Peyer's patch (tissue), 4 donors: ENCODE measurements at regions not wholly inside any gene's neighbourhood (a gene's known extent, or its start where the extent isn't known, plus 50 kb on each side); places are given as distances from the start of the nearest gene placed in this dataset.

Source experiments
- DNase-seq, 3 donors: peaks; one replicate each; pipeline ENCODE4 v3.0.0-alpha.2; 2017 to 2019
- H3K27ac ChIP-seq, 4 donors: fragments of 200-600 bp; sonication (generic); one replicate each; pipeline ENCODE4 v1.5.1; 2016 to 2019
- H3K27me3 ChIP-seq, 2 donors: fragments of 200-600 bp; sonication (generic); one replicate each; pipeline ENCODE4 v1.5.1; 2019
- H3K36me3 ChIP-seq, 3 donors: fragments of 200-600 bp; sonication (generic); one replicate each; pipeline ENCODE4 v1.5.1; 2016 to 2019
- H3K4me1 ChIP-seq, 4 donors: fragments of 200-600 bp; sonication (generic); one replicate each; pipeline ENCODE4 v1.5.1; 2016 to 2019
- H3K4me3 ChIP-seq, 4 donors: fragments of 200-600 bp; sonication (generic); 1 replicate in 3 of 4; 2 replicates in 1 of 4; pipeline ENCODE4 v1.5.1; 2016 to 2019; ENCODE audit warnings: mild to moderate bottlenecking in 1 of 4
- H3K9me3 ChIP-seq, 4 donors: fragments of 200-600 bp; sonication (generic); one replicate each; pipeline ENCODE4 v1.5.1; 2016 to 2019; ENCODE audit warnings: mild to moderate bottlenecking in 1 of 4
- POLR2A ChIP-seq, 2 donors: fragments of 450-650 bp; IDR thresholded peaks; one replicate each; pipeline ENCODE4 v1.5.1; 2017; ENCODE audit warnings: antibody characterized with exemption in 2 of 2, mild to moderate bottlenecking in 2 of 2, moderate library complexity in 2 of 2
- TF ChIP-seq, protein P1 (sequence below), 6 experiments: fragments of 450-650 bp in 4 of 6; fragments of 200-600 bp in 2 of 6; sonication (generic) in 1 of 6; IDR thresholded peaks; one replicate each; pipeline ENCODE4 v1.5.1; 2017 to 2019; ENCODE audit warnings: antibody characterized with exemption in 6 of 6, mild to moderate bottlenecking in 3 of 6, moderate library complexity in 1 of 6

DNA sequence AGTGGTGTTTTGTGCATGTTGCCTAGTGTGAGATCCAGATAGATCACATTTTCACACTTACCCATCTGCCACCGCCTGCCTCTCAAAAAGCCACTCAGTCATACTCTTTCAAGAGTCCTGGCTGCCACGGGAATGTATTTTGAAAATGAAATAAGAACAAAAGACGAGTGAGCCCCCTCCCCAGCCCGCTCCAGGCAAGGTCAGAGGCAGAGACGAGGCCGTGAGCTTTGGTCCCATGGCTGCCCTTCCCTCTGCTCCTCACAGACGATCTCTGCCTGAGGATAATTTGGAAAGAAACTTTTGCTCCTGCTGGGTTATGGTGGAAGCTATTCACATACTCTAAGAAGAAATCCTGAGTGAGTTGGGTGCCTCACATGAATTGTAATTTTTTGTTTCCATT is 924.3 kb downstream of the BCL11B start:
- TF ChIP-seq, protein P1, sequence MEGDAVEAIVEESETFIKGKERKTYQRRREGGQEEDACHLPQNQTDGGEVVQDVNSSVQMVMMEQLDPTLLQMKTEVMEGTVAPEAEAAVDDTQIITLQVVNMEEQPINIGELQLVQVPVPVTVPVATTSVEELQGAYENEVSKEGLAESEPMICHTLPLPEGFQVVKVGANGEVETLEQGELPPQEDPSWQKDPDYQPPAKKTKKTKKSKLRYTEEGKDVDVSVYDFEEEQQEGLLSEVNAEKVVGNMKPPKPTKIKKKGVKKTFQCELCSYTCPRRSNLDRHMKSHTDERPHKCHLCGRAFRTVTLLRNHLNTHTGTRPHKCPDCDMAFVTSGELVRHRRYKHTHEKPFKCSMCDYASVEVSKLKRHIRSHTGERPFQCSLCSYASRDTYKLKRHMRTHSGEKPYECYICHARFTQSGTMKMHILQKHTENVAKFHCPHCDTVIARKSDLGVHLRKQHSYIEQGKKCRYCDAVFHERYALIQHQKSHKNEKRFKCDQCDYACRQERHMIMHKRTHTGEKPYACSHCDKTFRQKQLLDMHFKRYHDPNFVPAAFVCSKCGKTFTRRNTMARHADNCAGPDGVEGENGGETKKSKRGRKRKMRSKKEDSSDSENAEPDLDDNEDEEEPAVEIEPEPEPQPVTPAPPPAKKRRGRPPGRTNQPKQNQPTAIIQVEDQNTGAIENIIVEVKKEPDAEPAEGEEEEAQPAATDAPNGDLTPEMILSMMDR (IDR thresholded peaks at IDR 0.05) = no peak
- Histone ChIP-seq H3K27me3 (no peaks in the 10 kb centered on the region), H3K27ac (no peak overlapping the region), H3K9me3 (no peaks in the 10 kb centered on the region), H3K36me3 (no peaks in the 10 kb centered on the region), H3K4me3 (no peak overlapping the region), H3K4me1 (no peaks in the 10 kb centered on the region)
- DNase-seq = no peak

DNA sequence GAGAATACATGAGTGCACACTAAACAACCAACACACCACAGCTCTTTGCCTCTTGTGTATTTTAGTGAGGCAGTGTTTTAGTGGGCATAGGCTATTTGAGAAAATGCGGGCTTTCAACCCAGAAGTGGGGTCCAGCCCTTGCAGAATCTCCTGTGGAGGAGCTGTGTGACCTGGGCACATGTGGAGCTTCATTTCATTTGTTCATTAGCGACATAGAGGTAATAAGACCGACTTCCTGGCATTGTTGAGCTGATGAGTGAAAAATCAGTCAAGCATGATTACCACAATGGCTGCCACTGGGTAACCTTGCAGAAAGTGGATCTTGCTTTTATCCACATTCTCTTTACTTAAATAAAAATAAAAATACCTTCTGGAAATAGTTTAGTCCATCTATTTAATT is 923.5 kb downstream of the BCL11B start:
- Histone ChIP-seq H3K27ac (no peak overlapping the region), H3K27me3 (no peaks in the 10 kb centered on the region), H3K4me1 (no peaks in the 10 kb centered on the region), H3K36me3 (no peaks in the 10 kb centered on the region), H3K9me3 (no peaks in the 10 kb centered on the region), H3K4me3 (no peak overlapping the region)
- DNase-seq = no peak
- TF ChIP-seq, protein P1 (IDR thresholded peaks at IDR 0.05) = no peak
- no peak for TF ChIP-seq POLR2A (IDR thresholded peaks at IDR 0.05)

DNA sequence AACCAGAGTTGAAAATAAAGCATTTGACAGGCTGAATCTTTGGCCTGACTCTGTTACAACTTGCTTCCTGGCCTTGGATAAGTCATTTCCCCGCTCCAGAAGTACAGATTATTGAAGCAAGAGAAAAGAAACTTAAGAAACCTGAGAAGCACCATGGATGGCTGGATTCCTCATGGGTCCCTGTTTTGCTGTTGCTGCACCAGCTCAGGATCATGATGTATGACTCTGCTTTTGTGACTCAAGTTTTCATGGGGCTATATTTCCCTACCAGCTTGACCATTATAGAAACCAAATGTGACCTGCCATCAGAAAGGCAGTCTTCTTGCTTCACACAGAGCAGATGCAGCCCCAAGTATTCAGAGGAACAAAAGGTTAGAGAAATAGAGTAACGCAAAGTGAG is 921.8 kb downstream of the BCL11B start:
- Histone ChIP-seq H3K36me3 (no peaks in the 10 kb centered on the region), H3K4me1 (no peaks in the 10 kb centered on the region), H3K27ac (no peak overlapping the region), H3K4me3 (no peak overlapping the region), H3K27me3 (no peaks in the 10 kb centered on the region), H3K9me3 (no peaks in the 10 kb centered on the region)
- TF ChIP-seq POLR2A (IDR thresholded peaks at IDR 0.05) = no peak
- TF ChIP-seq, protein P1 (IDR thresholded peaks at IDR 0.05) = no peak
- DNase-seq = no peak

DNA sequence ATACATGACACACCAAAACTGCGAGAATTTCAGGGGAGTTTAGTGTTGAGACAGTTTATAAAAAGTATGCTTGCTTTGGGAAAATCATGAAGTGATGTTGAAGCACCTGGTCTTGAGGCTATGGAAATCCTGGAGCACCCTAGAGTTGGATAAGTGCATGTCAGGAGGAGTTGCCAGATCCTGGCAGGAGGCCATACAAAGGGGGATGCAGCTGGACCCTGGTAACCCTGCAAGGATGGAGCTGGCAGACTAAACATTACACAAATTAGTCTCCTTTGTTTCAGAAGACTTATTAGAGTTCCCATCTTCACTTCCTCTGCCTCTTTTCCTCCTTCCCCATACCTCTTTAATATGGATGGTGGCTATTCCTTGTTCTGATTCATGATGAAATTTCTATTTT is 907.0 kb downstream of the BCL11B start:
- H3K27me3 ChIP-seq = no peaks in the 10 kb centered on the region
- DNase-seq = no peak
- TF ChIP-seq POLR2A (IDR thresholded peaks at IDR 0.05) = no peak
- TF ChIP-seq, protein P1 (IDR thresholded peaks at IDR 0.05) = no peak
- H3K36me3 ChIP-seq = no peaks in the 10 kb centered on the region
- H3K27ac ChIP-seq = no peak overlapping the region
- no peak overlapping the region for H3K4me3 ChIP-seq
- no peaks in the 10 kb centered on the region for H3K4me1 ChIP-seq
- H3K9me3 ChIP-seq = no peaks in the 10 kb centered on the region

DNA sequence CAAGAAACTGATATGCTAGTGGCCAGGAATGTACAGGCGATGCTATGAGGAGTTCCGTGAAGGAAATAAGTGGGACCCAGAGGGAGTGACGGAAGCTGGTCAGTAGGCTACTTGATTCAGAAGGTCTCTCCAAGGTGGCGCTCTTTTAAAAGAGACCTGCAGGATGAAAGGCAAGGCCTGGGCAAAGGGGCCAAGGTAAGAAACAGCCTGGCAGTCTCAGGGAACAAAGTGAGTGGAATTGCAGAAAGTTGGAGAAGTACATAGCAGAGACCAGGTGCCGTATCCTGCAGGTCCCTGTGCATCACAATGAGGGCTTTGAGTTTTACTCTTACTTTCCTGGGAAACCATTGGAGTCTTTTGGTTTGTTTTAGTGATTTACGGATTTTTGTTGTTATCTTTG is 905.6 kb downstream of the BCL11B start:
- Histone ChIP-seq H3K36me3 (no peaks in the 10 kb centered on the region), H3K27ac (no peak overlapping the region), H3K27me3 (no peaks in the 10 kb centered on the region), H3K9me3 (no peaks in the 10 kb centered on the region), H3K4me1 (no peaks in the 10 kb centered on the region), H3K4me3 (no peak overlapping the region)
- no peak for TF ChIP-seq POLR2A (IDR thresholded peaks at IDR 0.05)
- TF ChIP-seq, protein P1 (IDR thresholded peaks at IDR 0.05) = no peak
- DNase-seq = no peak

DNA sequence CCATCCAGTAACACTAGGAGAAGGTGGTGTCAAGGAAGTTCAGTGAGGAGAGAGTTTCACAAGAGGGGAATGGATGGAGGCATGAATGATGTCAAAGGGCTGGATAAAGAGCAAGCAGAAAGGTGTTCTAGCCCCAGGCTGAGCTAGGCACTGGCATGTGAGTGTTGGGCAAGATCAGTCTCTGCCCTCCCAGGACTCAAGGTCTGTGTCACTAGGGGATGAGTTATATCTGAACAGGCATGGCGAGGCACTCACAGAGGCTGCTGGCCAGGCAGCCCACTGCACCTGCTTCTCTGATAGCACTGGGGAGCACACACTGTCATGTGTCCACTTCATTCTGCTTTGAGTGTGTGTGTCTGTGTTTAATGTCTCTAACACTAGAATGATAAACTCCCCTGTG is 903.8 kb downstream of the BCL11B start:
- TF ChIP-seq, protein P1 (IDR thresholded peaks at IDR 0.05) = no peak
- no peak for TF ChIP-seq POLR2A (IDR thresholded peaks at IDR 0.05)
- H3K9me3 ChIP-seq = no peaks in the 10 kb centered on the region
- H3K36me3 ChIP-seq = no peaks in the 10 kb centered on the region
- no peaks in the 10 kb centered on the region for H3K4me1 ChIP-seq
- no peaks in the 10 kb centered on the region for H3K27me3 ChIP-seq
- H3K27ac ChIP-seq = no peak overlapping the region
- DNase-seq = no peak
- no peak overlapping the region for H3K4me3 ChIP-seq
